OCI-LY3 (cell line): ENCODE measurements at regions not wholly inside any gene's neighbourhood (a gene's known extent, or its start where the extent isn't known, plus 50 kb on each side); places are given as distances from the start of the nearest gene placed in this dataset.
"Not testable (repeated sequence)": the region's sequence is repeated elsewhere in the genome, so short reads cannot be mapped to it uniquely, and the experiment has no call there.

Experiments
- H2AFZ ChIP-seq: fragments of 200-600, 300-600 bp; shearing (Covaris generic); 2 replicates; pipeline ENCODE4 v1.6.0; 2014; ENCODE audit warnings: antibody characterized with exemption, low read depth, low read length
- H3K27ac ChIP-seq: fragments of 200-600, 300-600 bp; sonication (generic); 2 replicates; pipeline ENCODE4 v1.5.1; 2014; ENCODE audit warnings: mild to moderate bottlenecking, low read length, moderate library complexity, mixed read lengths
- H3K27me3 ChIP-seq: fragments of 200-600, 300-600 bp; sonication (generic); 2 replicates; pipeline ENCODE4 v1.6.1; 2014; ENCODE audit warnings: low read depth, low read length, mixed read lengths
- H3K36me3 ChIP-seq: fragments of 200-600, 300-600 bp; sonication (generic); replicated peaks from 2 replicates; pipeline ENCODE3; 2014; ENCODE audit warnings: low read depth, low read length, mixed read lengths
- H3K4me1 ChIP-seq: fragments of 300-600, 200-600 bp; sonication (generic); 2 replicates; pipeline ENCODE4 v1.6.1; 2014; ENCODE audit warnings: low read length, mixed read lengths
- H3K4me2 ChIP-seq: fragments of 200-600, 300-600 bp; sonication (generic); 2 replicates; pipeline ENCODE4 v1.6.1; 2014; ENCODE audit warnings: low read length, mixed read lengths
- H3K4me3 ChIP-seq: fragments of 300-600, 200-600 bp; sonication (generic); 2 replicates; pipeline ENCODE4 v1.5.1; 2014; ENCODE audit warnings: antibody characterized with exemption, mild to moderate bottlenecking, low read length, moderate library complexity
- H3K79me2 ChIP-seq: fragments of 300-600, 200-600 bp; shearing (Covaris generic); 2 replicates; pipeline ENCODE4 v1.6.1; 2014; ENCODE audit warnings: mild to moderate bottlenecking, low read length, mixed read lengths
- H3K9ac ChIP-seq: fragments of 300-600, 200-600 bp; shearing (Covaris generic); 2 replicates; pipeline ENCODE4 v1.6.0; 2014; ENCODE audit warnings: mild to moderate bottlenecking, low read length, moderate library complexity
- H3K9me3 ChIP-seq: fragments of 200-600, 300-600 bp; shearing (Covaris generic); 2 replicates; pipeline ENCODE4 v1.6.1; 2014; ENCODE audit warnings: low read length, mixed read lengths; ENCODE audit not compliant: insufficient read depth
- H4K20me1 ChIP-seq: fragments of 200-600, 300-600 bp; sonication (generic); 2 replicates; pipeline ENCODE4 v1.6.1; 2016; ENCODE audit warnings: low read length, mixed read lengths; ENCODE audit not compliant: insufficient read depth
- CTCF ChIP-seq: fragments of 200-600, 300-600 bp; sonication (generic); IDR thresholded peaks from 2 replicates; pipeline ENCODE4 v1.5.1; 2014; ENCODE audit warnings: antibody characterized with exemption, low read length, low read depth
- EZH2phosphoT487 ChIP-seq: fragments of 200-600 bp; shearing (Covaris generic); IDR thresholded peaks from 2 replicates; pipeline ENCODE4 v1.6.1; 2018; ENCODE audit warnings: antibody characterized with exemption, mixed run types, low read depth

GRCh38 chr11:34805937-34806336 is 110.2 kb downstream of the APIP start:
- no peak overlapping the region for H3K9ac ChIP-seq
- H3K36me3 ChIP-seq: no peaks in the 10 kb centered on the region
- no peaks in the 10 kb centered on the region for H4K20me1 ChIP-seq
- no peak overlapping the region for H2AFZ ChIP-seq
- no peaks in the 10 kb centered on the region for H3K79me2 ChIP-seq
- H3K4me2 ChIP-seq: no peak overlapping the region
- no peaks in the 10 kb centered on the region for H3K9me3 ChIP-seq
- TF ChIP-seq CTCF: no peak
- no peak for TF ChIP-seq EZH2phosphoT487
- H3K27ac ChIP-seq: no peak overlapping the region
- H3K4me3 ChIP-seq: no peak overlapping the region
- H3K27me3 ChIP-seq: peaks cover 23% of the 10 kb centered on the region
- H3K4me1 ChIP-seq: no peaks in the 10 kb centered on the region

- Histone ChIP-seq H3K9ac (no peak overlapping the region), H3K27me3 (peaks cover 6% of the 10 kb centered on the region), H3K27ac (no peak overlapping the region), H3K4me3 (no peak overlapping the region), H3K79me2 (no peaks in the 10 kb centered on the region), H3K36me3 (no peaks in the 10 kb centered on the region), H4K20me1 (no peaks in the 10 kb centered on the region), H2AFZ (no peak overlapping the region), H3K4me1 (no peaks in the 10 kb centered on the region), H3K4me2 (no peak overlapping the region), H3K9me3 (no peaks in the 10 kb centered on the region)
- TF ChIP-seq CTCF (no peak), EZH2phosphoT487 (no peak)
These were observed 116.3 kb downstream of the APIP start for GRCh38 chr11:34799848-34800247.

- no peak overlapping the region for H2AFZ ChIP-seq
- H3K27ac ChIP-seq: no peak overlapping the region
- H3K4me2 ChIP-seq: no peak overlapping the region
- H3K9me3 ChIP-seq: no peaks in the 10 kb centered on the region
- TF ChIP-seq EZH2phosphoT487: no peak
- no peak for TF ChIP-seq CTCF
- H3K27me3 ChIP-seq: no peaks in the 10 kb centered on the region; the same call in 1 of the 2 replicates
- H3K79me2 ChIP-seq: no peaks in the 10 kb centered on the region
- H3K9ac ChIP-seq: no peak overlapping the region
- H3K36me3 ChIP-seq: no peaks in the 10 kb centered on the region
- no peak overlapping the region for H3K4me3 ChIP-seq
- no peaks in the 10 kb centered on the region for H4K20me1 ChIP-seq
- no peaks in the 10 kb centered on the region for H3K4me1 ChIP-seq
These were observed 117.2 kb downstream of the APIP start for GRCh38 chr11:34798985-34799384.

GRCh38 chr11:34797497-34797896 is 118.7 kb downstream of the APIP start:
- not testable (repeated sequence) for H2AFZ ChIP-seq

GRCh38 chr11:34795641-34796040 is 120.5 kb downstream of the APIP start:
- Histone ChIP-seq H3K27ac (no peak overlapping the region), H3K27me3 (no peaks in the 10 kb centered on the region; the same call in 1 of the 2 replicates), H3K9me3 (no peaks in the 10 kb centered on the region), H3K9ac (no peak overlapping the region), H3K4me3 (no peak overlapping the region), H4K20me1 (no peaks in the 10 kb centered on the region), H3K4me2 (no peak overlapping the region), H3K79me2 (no peaks in the 10 kb centered on the region), H2AFZ (no peak overlapping the region), H3K36me3 (no peaks in the 10 kb centered on the region), H3K4me1 (peaks cover 13% of the 10 kb centered on the region; the same call in 1 of the 2 replicates)
- TF ChIP-seq CTCF (no peak), EZH2phosphoT487 (no peak)

More at GRCh38 chr11:34797497-34797896, 118.7 kb downstream of the APIP start:
- not testable (repeated sequence) for H3K9ac ChIP-seq, H3K9me3 ChIP-seq, H3K27me3 ChIP-seq, H3K4me1 ChIP-seq, H3K36me3 ChIP-seq, H3K27ac ChIP-seq, H3K4me2 ChIP-seq, H3K79me2 ChIP-seq, H3K4me3 ChIP-seq, H4K20me1 ChIP-seq
